G401 (cell line): ENCODE measurements at regions not wholly inside any gene's neighbourhood (a gene's known extent, or its start where the extent isn't known, plus 50 kb on each side); places are given as distances from the start of the nearest gene placed in this dataset.
A peak's percentile ranks its signal among the peaks of the same experiment; 100 is the strongest.

Experiments used
- DNase-seq: peaks from one replicate; pipeline ENCODE4 v3.0.0-alpha.2; 2015; ENCODE audit warnings: low spot score
- in situ Hi-C: cut with HindIII; loops from 2 replicates; pipeline ENCODE4 v1.10.0; 2016; ENCODE audit warnings: low sequenced_read_pairs, mixed read lengths

- in situ Hi-C loops: no loop called here
- peak; percentile 81 for DNase-seq
These were observed 91.1 kb upstream of the KLF13 start for GRCh38 chr15:31235311-31236183.

GRCh38 chr15:31236184-31237042 lies 90.2 kb upstream of the KLF13 start:
- DNase-seq: peak; percentile 80
- in situ Hi-C loops: no loop called here

- no peak for DNase-seq
- in situ Hi-C loops: no loop called here
These were observed 89.7 kb upstream of the KLF13 start for GRCh38 chr15:31237043-31237324.

- in situ Hi-C loops: no loop called here
- DNase-seq: no peak
These were observed 87.7 kb upstream of the KLF13 start for GRCh38 chr15:31238906-31239305.

GRCh38 chr15:31239409-31239808 lies 87.2 kb upstream of the KLF13 start:
- in situ Hi-C loops: no loop called here
- DNase-seq: no peak

- in situ Hi-C loops: no loop called here
- DNase-seq: no peak
These were observed 84.6 kb upstream of the KLF13 start for GRCh38 chr15:31241888-31242522.

- no peak for DNase-seq
- in situ Hi-C loops: no loop called here
These were observed 82.7 kb upstream of the KLF13 start for GRCh38 chr15:31243895-31244294.

GRCh38 chr15:31245135-31245689 lies 81.4 kb upstream of the KLF13 start:
- in situ Hi-C loops: no loop called here
- DNase-seq: no peak

GRCh38 chr15:31245756-31246155 lies 80.9 kb upstream of the KLF13 start:
- DNase-seq: no peak
- in situ Hi-C loops: no loop called here

- in situ Hi-C loops: no loop called here
- no peak for DNase-seq
These were observed 79.2 kb upstream of the KLF13 start for GRCh38 chr15:31247404-31247803.

GRCh38 chr15:31248263-31248662 lies 78.4 kb upstream of the KLF13 start:
- in situ Hi-C loops: no loop called here
- DNase-seq: no peak

GRCh38 chr15:31248951-31249350 lies 77.7 kb upstream of the KLF13 start:
- in situ Hi-C loops: no loop called here
- no peak for DNase-seq

- DNase-seq: no peak
- in situ Hi-C loops: no loop called here
These were observed 76.6 kb upstream of the KLF13 start for GRCh38 chr15:31250033-31250432.

- DNase-seq: no peak
- in situ Hi-C loops: no loop called here
These were observed 75.5 kb upstream of the KLF13 start for GRCh38 chr15:31251165-31251564.

- in situ Hi-C loops: no loop called here
These were observed 74.4 kb upstream of the KLF13 start for GRCh38 chr15:31252171-31252785.

GRCh38 chr15:31254431-31255175 lies 72.0 kb upstream of the KLF13 start:
- no peak for DNase-seq
- in situ Hi-C loops: no loop called here

More at GRCh38 chr15:31252171-31252785, 74.4 kb upstream of the KLF13 start:
- DNase-seq: no peak

GRCh38 chr15:31255176-31255510 lies 71.5 kb upstream of the KLF13 start:
- in situ Hi-C loops: no loop called here
- DNase-seq: no peak

GRCh38 chr15:31255732-31256377 lies 70.8 kb upstream of the KLF13 start:
- DNase-seq: no peak
- in situ Hi-C loops: no loop called here
